H9 (cell line): ENCODE measurements at regions not wholly inside any gene's neighbourhood (a gene's known extent, or its start where the extent isn't known, plus 50 kb on each side); places are given as distances from the start of the nearest gene placed in this dataset.

Source experiments
- DNase-seq: peaks from one replicate; pipeline ENCODE4 v3.0.0-alpha.2; 2017
- H2AFZ ChIP-seq: one replicate; pipeline ENCODE4 v1.6.1; 2013; ENCODE audit warnings: mild to moderate bottlenecking, low read length, control low read depth, moderate library complexity
- H2AK5ac ChIP-seq: 2 replicates; pipeline ENCODE4 v1.6.1; 2013; ENCODE audit warnings: low read length, control low read depth, mixed read lengths; ENCODE audit not compliant: insufficient read length
- H2BK120ac ChIP-seq: one replicate; pipeline ENCODE4 v1.6.1; 2013; ENCODE audit warnings: low read depth, mild to moderate bottlenecking, low read length, control low read depth, inconsistent platforms; ENCODE audit not compliant: poor library complexity, severe bottlenecking
- H2BK12ac ChIP-seq: 2 replicates; pipeline ENCODE4 v1.6.1; 2013; ENCODE audit warnings: low read length, control low read depth, mixed read lengths, low read depth; ENCODE audit not compliant: insufficient read length
- H2BK15ac ChIP-seq: 2 replicates; pipeline ENCODE4 v1.6.1; 2013; ENCODE audit warnings: low read depth, low read length, control low read depth
- H2BK20ac ChIP-seq: one replicate; pipeline ENCODE4 v1.6.1; 2013; ENCODE audit warnings: low read depth, mild to moderate bottlenecking, low read length, control low read depth, inconsistent platforms; ENCODE audit not compliant: poor library complexity, severe bottlenecking
- H2BK5ac ChIP-seq: 2 replicates; pipeline ENCODE4 v1.6.1; 2013; ENCODE audit warnings: low read length, control low read depth, mixed read lengths; ENCODE audit not compliant: insufficient read length
- H3K14ac ChIP-seq: 2 replicates; pipeline ENCODE4 v1.6.1; 2013; ENCODE audit warnings: low read length, control low read depth; ENCODE audit not compliant: insufficient read depth
- H3K18ac ChIP-seq: 2 replicates; pipeline ENCODE4 v1.6.1; 2013; ENCODE audit warnings: low read depth, mild to moderate bottlenecking, mixed read lengths, low read length, control low read depth; ENCODE audit not compliant: insufficient read length
- H3K23ac ChIP-seq: 2 replicates; pipeline ENCODE4 v1.6.1; 2013; ENCODE audit warnings: low read length, control low read depth, mixed read lengths, low read depth; ENCODE audit not compliant: insufficient read length
- H3K23me2 ChIP-seq: 2 replicates; pipeline ENCODE4 v1.6.1; 2013; ENCODE audit warnings: low read depth, mild to moderate bottlenecking, mixed read lengths, low read length, control low read depth; ENCODE audit not compliant: insufficient read length, poor library complexity, severe bottlenecking
- H3K27ac ChIP-seq: 2 replicates; pipeline ENCODE4 v1.5.1; 2013; ENCODE audit warnings: low read length, control low read depth, mixed read lengths, low read depth; ENCODE audit not compliant: insufficient read length
- H3K27me3 ChIP-seq: 2 replicates; pipeline ENCODE4 v1.6.1; 2013; ENCODE audit warnings: low read length, control low read depth, inconsistent platforms; ENCODE audit not compliant: insufficient read depth
- H3K4ac ChIP-seq: 2 replicates; pipeline ENCODE4 v1.6.1; 2013; ENCODE audit warnings: low read depth, mild to moderate bottlenecking, control low read depth, inconsistent platforms, low read length, moderate library complexity
- H3K4me1 ChIP-seq: 2 replicates; pipeline ENCODE4 v1.6.1; 2013; ENCODE audit warnings: low read length, control low read depth, inconsistent platforms; ENCODE audit not compliant: insufficient read depth
- H3K4me2 ChIP-seq: 2 replicates; pipeline ENCODE4 v1.6.1; 2013; ENCODE audit warnings: low read length, control low read depth, mixed read lengths; ENCODE audit not compliant: insufficient read length, insufficient read depth
- H3K56ac ChIP-seq: 2 replicates; pipeline ENCODE4 v1.6.1; 2013; ENCODE audit warnings: low read depth, mild to moderate bottlenecking, mixed read lengths, low read length, control low read depth; ENCODE audit not compliant: insufficient read length
- H3K79me1 ChIP-seq: 2 replicates; pipeline ENCODE4 v1.6.1; 2013; ENCODE audit warnings: low read depth, mild to moderate bottlenecking, moderate library complexity, low read length, control low read depth, inconsistent platforms; ENCODE audit not compliant: insufficient read depth, poor library complexity, severe bottlenecking
- H3K79me2 ChIP-seq: 2 replicates; pipeline ENCODE4 v1.6.1; 2013; ENCODE audit warnings: low read length, control low read depth, inconsistent platforms; ENCODE audit not compliant: insufficient read depth
- H3K9ac ChIP-seq: 2 replicates; pipeline ENCODE4 v1.6.1; 2013; ENCODE audit warnings: low read length, control low read depth, mixed read lengths; ENCODE audit not compliant: insufficient read length; ENCODE audit errors: extremely low read depth
- H3K9me3 ChIP-seq: one replicate; pipeline ENCODE4 v1.6.1; 2013; ENCODE audit warnings: low read depth, low read length, inconsistent platforms; ENCODE audit not compliant: control insufficient read depth
- H3T11ph ChIP-seq: one replicate; pipeline ENCODE4 v1.6.1; 2013; ENCODE audit warnings: mild to moderate bottlenecking, low read length, control low read depth, inconsistent platforms
- H4K20me1 ChIP-seq: one replicate; pipeline ENCODE4 v1.6.1; 2013; ENCODE audit not compliant: control insufficient read depth, insufficient read length, insufficient read depth
- H4K5ac ChIP-seq: 2 replicates; pipeline ENCODE4 v1.6.1; 2013; ENCODE audit warnings: low read depth, mild to moderate bottlenecking, mixed read lengths, low read length, control low read depth; ENCODE audit not compliant: insufficient read length
- H4K8ac ChIP-seq: replicated peaks from 2 replicates; pipeline ENCODE4 v1.6.1; 2013; ENCODE audit warnings: low read length, control low read depth, mixed read lengths, low read depth; ENCODE audit not compliant: insufficient read length
- H4K91ac ChIP-seq: 2 replicates; pipeline ENCODE4 v1.6.1; 2013; ENCODE audit warnings: low read depth, mild to moderate bottlenecking, moderate library complexity, mixed read lengths, low read length, control low read depth; ENCODE audit not compliant: insufficient read length
- H3K27ac Mint-ChIP-seq, 3 experiments: 2 replicates in 2 of 3; 3 replicates in 1 of 3; pipeline ENCODE4 v1.8.0; 2020 to 2021; ENCODE audit warnings: mixed read lengths in 3 of 3, mild to moderate bottlenecking in 1 of 3, moderate library complexity in 1 of 3
- H3K27me3 Mint-ChIP-seq: 2 replicates; pipeline ENCODE4 v1.8.0; 2021; ENCODE audit warnings: low read depth, mild to moderate bottlenecking, moderate library complexity, mixed read lengths
- H3K36me3 Mint-ChIP-seq, 3 experiments: 2 replicates in 2 of 3; 3 replicates in 1 of 3; pipeline ENCODE4 v1.8.0; 2020 to 2021; ENCODE audit warnings: low read depth in 3 of 3, mixed read lengths in 3 of 3; ENCODE audit not compliant: insufficient read depth in 1 of 3
- H3K4me1 Mint-ChIP-seq, 2 experiments: 2 replicates each; pipeline ENCODE4 v1.8.0; 2020; ENCODE audit warnings: mixed read lengths in 2 of 2
- H3K4me3 Mint-ChIP-seq, 2 experiments: 2 replicates in 1 of 2; 3 replicates in 1 of 2; pipeline ENCODE4 v1.8.0; 2020 to 2021; ENCODE audit warnings: mild to moderate bottlenecking in 2 of 2, mixed read lengths in 2 of 2, moderate library complexity in 1 of 2
- H3K9me3 Mint-ChIP-seq, 2 experiments: 2 replicates in 1 of 2; 3 replicates in 1 of 2; pipeline ENCODE4 v1.8.0; 2020; ENCODE audit warnings: mild to moderate bottlenecking in 2 of 2, mixed read lengths in 2 of 2, moderate library complexity in 1 of 2
- CTCF ChIP-seq: fragments of 200-600 bp; sonication (generic); conservative IDR thresholded peaks from 3 replicates; pipeline ENCODE4 v1.8.0; 2021; ENCODE audit warnings: antibody characterized with exemption, mild to moderate bottlenecking
- WGBS: extraction: QIAGEN DNeasy Blood & Tissue Kit; methylation state at CpG from one replicate; pipeline ENCODE4 v1.1.7; 2013; ENCODE audit warnings: missing lambda C conversion rate, low lambda C conversion rate, mixed read lengths; ENCODE audit not compliant: insufficient read length; ENCODE audit errors: extremely low coverage; 5-methylcytosine and 5-hydroxymethylcytosine counted together

- Mint-ChIP-seq H3K27ac (no peak overlapping the region), H3K4me1 (peaks cover 2 to 5% of the 10 kb centered on the region in 2 experiments; a peak in 3 of 4 replicates), H3K27me3 (peaks cover 3% of the 10 kb centered on the region), H3K9me3 (peaks cover 2 to 6% of the 10 kb centered on the region in 2 experiments; a peak in 3 of 5 replicates), H3K36me3 (no peaks in the 10 kb centered on the region; a peak in 1 of 7 replicates), H3K4me3 (no peak overlapping the region)
- H3K23me2 ChIP-seq: no peaks in the 10 kb centered on the region
- no peak overlapping the region for H4K91ac ChIP-seq
- no peak overlapping the region for H3K27ac ChIP-seq
- H2BK5ac ChIP-seq: no peak overlapping the region
- H3T11ph ChIP-seq: no peak overlapping the region
- no peak overlapping the region for H2AK5ac ChIP-seq
- no peak overlapping the region for H2BK120ac ChIP-seq
- peak; percentile 54; the same call in 2 of the 3 replicates for TF ChIP-seq CTCF
- H3K9me3 ChIP-seq: no peaks in the 10 kb centered on the region
- no peak overlapping the region for H3K9ac ChIP-seq
- no peaks in the 10 kb centered on the region for H3K4me1 ChIP-seq
- H3K18ac ChIP-seq: no peak overlapping the region
- H3K4me2 ChIP-seq: no peak overlapping the region
- peak; percentile 46 for DNase-seq
- no peak overlapping the region for H2BK12ac ChIP-seq
- H3K79me1 ChIP-seq: no peaks in the 10 kb centered on the region
- no peak overlapping the region for H2BK20ac ChIP-seq
- no peak overlapping the region for H3K56ac ChIP-seq
- no peak overlapping the region for H2BK15ac ChIP-seq
- H3K79me2 ChIP-seq: no peaks in the 10 kb centered on the region
- H3K14ac ChIP-seq: no peak overlapping the region
- H3K27me3 ChIP-seq: no peaks in the 10 kb centered on the region
- no peak overlapping the region for H3K4ac ChIP-seq
- no peak overlapping the region for H4K8ac ChIP-seq
- H4K20me1 ChIP-seq: no peaks in the 10 kb centered on the region
- H3K23ac ChIP-seq: no peak overlapping the region
- WGBS: no CpG with 5 or more reads among the region's 11 CpGs
- no peak overlapping the region for H4K5ac ChIP-seq
- no peak overlapping the region for H2AFZ ChIP-seq
These were observed 134.1 kb downstream of the URI1 start for GRCh38 chr19:30076101-30076551.
